HG03196 (cell line): ENCODE measurements at regions not wholly inside any gene's neighbourhood (a gene's known extent, or its start where the extent isn't known, plus 50 kb on each side); places are given as distances from the start of the nearest gene placed in this dataset.
"Not testable (repeated sequence)": the region's sequence is repeated elsewhere in the genome, so short reads cannot be mapped to it uniquely, and the experiment has no call there.

Experiments
- ATAC-seq: cut with Tn5 transposase; IDR thresholded peaks from one replicate; pipeline ENCODE4 v1.9.1; 2021; ENCODE audit not compliant: unreplicated experiment

GRCh38 chr12:67034110-67034879 lies 234.9 kb upstream of the CAND1 start:
- no peak for ATAC-seq

GRCh38 chr12:67035121-67035520 lies 234.0 kb upstream of the CAND1 start:
- ATAC-seq, result no peak

GRCh38 chr12:67038486-67038885 lies 230.7 kb upstream of the CAND1 start:
- ATAC-seq, result no peak

- no peak for ATAC-seq
Measured at GRCh38 chr12:67039995-67040860, 228.9 kb upstream of the CAND1 start.

- no peak for ATAC-seq
Measured at GRCh38 chr12:67040861-67041137, 228.4 kb upstream of the CAND1 start.

- no peak for ATAC-seq
Measured at GRCh38 chr12:67042697-67043131, 226.4 kb upstream of the CAND1 start.

GRCh38 chr12:67043771-67044170 lies 225.4 kb upstream of the CAND1 start:
- ATAC-seq, result no peak

- ATAC-seq, result no peak
Measured at GRCh38 chr12:67045650-67046049, 223.5 kb upstream of the CAND1 start.

GRCh38 chr12:67046062-67046461 lies 223.1 kb upstream of the CAND1 start:
- ATAC-seq, result no peak

GRCh38 chr12:67047634-67048033 lies 221.5 kb upstream of the CAND1 start:
- no peak for ATAC-seq

- ATAC-seq, result no peak
Measured at GRCh38 chr12:67048371-67048770, 220.8 kb upstream of the CAND1 start.

- ATAC-seq, result not testable (repeated sequence)
Measured at GRCh38 chr12:67049199-67049598, 220.0 kb upstream of the CAND1 start.

GRCh38 chr12:67052981-67053380 lies 216.2 kb upstream of the CAND1 start:
- no peak for ATAC-seq

- no peak for ATAC-seq
Measured at GRCh38 chr12:67056329-67056728, 212.8 kb upstream of the CAND1 start.

- ATAC-seq, result no peak
Measured at GRCh38 chr12:67057072-67057471, 212.1 kb upstream of the CAND1 start.

- ATAC-seq, result no peak
Measured at GRCh38 chr12:67062193-67062592, 207.0 kb upstream of the CAND1 start.

GRCh38 chr12:67067453-67068203 lies 201.5 kb upstream of the CAND1 start:
- no peak for ATAC-seq

- no peak for ATAC-seq
Measured at GRCh38 chr12:67068204-67068731, 200.9 kb upstream of the CAND1 start.

GRCh38 chr12:67068761-67069450 lies 200.3 kb upstream of the CAND1 start:
- ATAC-seq, result peak; percentile 57

GRCh38 chr12:67069451-67070306 lies 199.5 kb upstream of the CAND1 start:
- ATAC-seq, result peak; percentile 40
